Common myeloid progenitor, CD34-positive (primary cell): ENCODE measurements at regions not wholly inside any gene's neighbourhood (a gene's known extent, or its start where the extent isn't known, plus 50 kb on each side); places are given as distances from the start of the nearest gene placed in this dataset.

ENCODE experiments used
- CTCF ChIA-PET: fragments of 350-600 bp; sonication (Branson Sonifier 250); formaldehyde crosslinking; loops from one replicate; lab custom pipeline; 2021; ENCODE audit warnings: antibody characterized with exemption; lab: Charles Lee
- POLR2A ChIA-PET: fragments of 350-600 bp; sonication (Branson Sonifier 250); formaldehyde crosslinking; loops from one replicate; lab custom pipeline; 2021; ENCODE audit warnings: antibody characterized with exemption; lab: Charles Lee
- DNase-seq, 3 donors: peaks; one replicate each; pipeline versions ENCODE4 v3.0.0 to v3.0.0-alpha.2; 2013
- H3K27ac ChIP-seq, 2 experiments: 1 replicate in 1 of 2; 2 replicates in 1 of 2; pipeline ENCODE4 v1.7.0; 2013; ENCODE audit warnings: inconsistent platforms in 2 of 2, low read length in 2 of 2, mild to moderate bottlenecking in 2 of 2, low read depth in 1 of 2, moderate library complexity in 1 of 2; ENCODE audit not compliant: severe bottlenecking in 2 of 2, insufficient read depth in 1 of 2, poor library complexity in 1 of 2
- H3K27me3 ChIP-seq, 5 experiments: replicated peaks in 2 of 5; 1 replicate in 3 of 5; 2 replicates in 2 of 5; pipeline versions ENCODE4 v1.6.1 to v1.7.0; 2013; ENCODE audit warnings: low read length in 4 of 5, mild to moderate bottlenecking in 2 of 5, moderate library complexity in 2 of 5, inconsistent platforms in 1 of 5; ENCODE audit not compliant: insufficient read depth in 5 of 5, control insufficient read depth in 4 of 5
- H3K36me3 ChIP-seq, 4 experiments: 1 replicate in 2 of 4; 2 replicates in 2 of 4; pipeline versions ENCODE4 v1.6.1 to v1.7.0; 2013; ENCODE audit warnings: low read length in 3 of 4, control low read depth in 1 of 4, mild to moderate bottlenecking in 1 of 4; ENCODE audit not compliant: control insufficient read depth in 4 of 4, insufficient read depth in 4 of 4
- H3K4me1 ChIP-seq, 4 experiments: 1 replicate in 3 of 4; 2 replicates in 1 of 4; pipeline versions ENCODE4 v1.6.1 to v1.7.1; 2013; ENCODE audit warnings: low read length in 3 of 4, mild to moderate bottlenecking in 3 of 4, control low read depth in 1 of 4, inconsistent platforms in 1 of 4, moderate library complexity in 1 of 4; ENCODE audit not compliant: control insufficient read depth in 4 of 4, insufficient read depth in 4 of 4; ENCODE audit errors: control extremely low read depth in 1 of 4
- H3K4me3 ChIP-seq, 7 experiments: 1 replicate in 4 of 7; 2 replicates in 3 of 7; pipeline versions ENCODE4 v1.5.1 to v1.7.0; 2013; ENCODE audit warnings: mild to moderate bottlenecking in 7 of 7, low read length in 6 of 7, moderate library complexity in 6 of 7, inconsistent platforms in 2 of 7, low read depth in 2 of 7, control low read depth in 1 of 7; ENCODE audit not compliant: insufficient read depth in 4 of 7, control insufficient read depth in 1 of 7; ENCODE audit errors: extremely low read depth in 1 of 7
- H3K9me3 ChIP-seq, 5 experiments: 1 replicate in 4 of 5; 2 replicates in 1 of 5; pipeline versions ENCODE4 v1.6.1 to v1.7.1; 2013; ENCODE audit warnings: low read length in 4 of 5, mild to moderate bottlenecking in 2 of 5, inconsistent platforms in 1 of 5, low read depth in 1 of 5, moderate library complexity in 1 of 5; ENCODE audit not compliant: control insufficient read depth in 4 of 5, insufficient read depth in 2 of 5; ENCODE audit errors: control extremely low read depth in 1 of 5
- WGBS: methylation state at CpG from one replicate; pipeline ENCODE4 v1.1.5; 2013; ENCODE audit not compliant: insufficient coverage; 5-methylcytosine and 5-hydroxymethylcytosine counted together

DNA sequence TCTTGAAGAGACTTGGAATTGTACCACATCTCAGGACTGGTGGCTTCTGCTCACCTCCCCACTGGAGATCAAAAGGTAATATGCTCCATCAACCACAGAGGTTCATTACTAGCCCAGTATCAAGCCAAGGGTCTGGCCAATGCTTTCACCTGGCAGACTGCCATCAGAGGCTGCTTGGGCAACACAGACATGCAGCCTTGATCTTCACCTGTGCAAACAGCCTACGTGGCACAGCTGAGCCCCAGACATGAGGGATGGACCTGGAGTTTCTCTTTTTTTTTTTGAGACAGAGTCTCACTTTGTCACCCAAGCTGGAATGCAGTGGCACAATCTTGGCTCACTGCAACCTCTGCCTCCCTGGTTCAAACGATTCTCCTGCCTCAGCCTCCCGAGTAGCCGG lies 105.6 kb upstream of the HES1 start:
- Histone ChIP-seq H3K27ac (no peak overlapping the region), H3K27me3 (no peaks in the 10 kb centered on the region), H3K9me3 (peaks cover 0 to 2% (median 0%) of the 10 kb centered on the region in 5 experiments), H3K4me1 (peaks cover 5 to 14% (median 12%) of the 10 kb centered on the region in 4 experiments), H3K4me3 (no peak overlapping the region), H3K36me3 (no peaks in the 10 kb centered on the region)
- ChIA-PET POLR2A (no interaction called here), CTCF (interaction anchor here (1.3 kb wide), 1 partner anchor 20 kb away, joined by 5 read pairs; no protein-coding TSS in a partner anchor)
- WGBS: 69% methylated on average over 2 of the region's 4 CpGs
- no peak for DNase-seq

DNA sequence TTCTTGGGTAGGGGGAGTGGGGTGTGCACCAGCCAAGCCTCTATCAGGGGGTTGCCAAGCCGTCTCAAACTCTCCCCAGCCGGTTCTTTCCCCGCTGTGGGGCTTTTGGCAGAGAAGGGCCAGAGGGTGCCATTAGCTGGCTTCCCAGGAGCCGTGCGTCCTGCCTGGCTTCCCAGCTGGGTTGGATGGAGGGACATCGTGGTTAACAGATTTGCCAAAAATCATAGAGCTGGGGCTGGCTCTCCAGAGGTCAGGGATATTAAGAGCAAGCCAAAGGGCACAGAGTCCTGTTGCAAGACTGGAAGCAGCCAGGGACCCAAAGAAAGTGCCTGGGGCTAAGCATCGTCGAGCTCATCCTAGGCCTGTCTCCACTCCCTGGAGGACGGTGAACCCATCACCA lies 104.6 kb upstream of the HES1 start:
- Histone ChIP-seq H3K36me3 (no peaks in the 10 kb centered on the region), H3K27ac (no peak overlapping the region), H3K27me3 (no peaks in the 10 kb centered on the region), H3K4me1 (peaks cover 5 to 14% (median 12%) of the 10 kb centered on the region in 4 experiments), H3K4me3 (no peak overlapping the region), H3K9me3 (peaks cover 0 to 2% (median 0%) of the 10 kb centered on the region in 5 experiments)
- ChIA-PET CTCF (interaction anchor here (0.6 kb wide), 1 partner anchor 27 kb away, joined by 3 read pairs; no protein-coding TSS in a partner anchor), POLR2A (no interaction called here)
- 97% methylated on average over 9 of the region's 9 CpGs for WGBS
- DNase-seq: no peak

DNA sequence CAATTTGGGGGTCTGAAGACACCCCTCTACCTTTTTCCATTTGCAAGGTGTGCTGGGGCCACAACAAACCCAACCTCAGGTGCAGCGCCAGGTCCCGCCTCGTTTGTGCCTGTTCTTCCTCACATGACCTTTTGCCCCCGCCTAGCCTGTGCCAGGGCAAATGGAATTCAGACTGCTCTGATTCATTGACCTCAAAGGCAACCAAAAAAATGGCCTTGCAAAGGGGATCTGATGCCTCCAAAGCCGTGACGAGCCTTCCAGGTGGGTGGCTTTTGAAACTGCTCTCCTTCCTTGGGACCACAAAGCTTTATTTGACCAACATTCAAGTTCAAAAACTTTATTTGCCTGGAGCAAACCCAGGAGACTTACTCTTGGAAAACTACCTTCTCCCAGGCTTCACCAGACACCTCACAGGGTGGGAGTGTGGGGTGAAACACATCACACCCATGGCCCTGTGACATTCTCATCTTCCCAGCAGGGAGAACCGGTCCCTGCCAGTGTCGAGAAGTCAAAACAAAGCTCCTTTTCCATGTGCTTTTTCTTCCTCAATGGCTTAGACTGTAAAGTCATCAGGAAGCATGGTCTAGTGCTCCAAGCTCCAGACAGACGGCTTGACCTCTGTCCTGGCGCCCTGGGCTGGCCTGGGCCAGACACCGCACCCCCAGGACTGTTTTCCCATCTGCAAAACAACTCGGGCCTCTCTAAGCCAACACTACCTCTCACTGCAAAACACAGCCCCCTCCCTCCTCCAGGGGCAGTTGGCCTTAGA lies 103.9 kb upstream of the HES1 start:
- Histone ChIP-seq H3K27me3 (no peaks in the 10 kb centered on the region), H3K27ac (no peak overlapping the region), H3K9me3 (peaks cover 0 to 2% (median 0%) of the 10 kb centered on the region in 5 experiments), H3K4me1 (peaks cover 5 to 14% (median 12%) of the 10 kb centered on the region in 4 experiments), H3K4me3 (no peak overlapping the region), H3K36me3 (no peaks in the 10 kb centered on the region)
- 97% methylated on average over 12 of the region's 12 CpGs for WGBS
- ChIA-PET CTCF (interaction anchor here (1.5 kb wide), 1 partner anchor 18 kb away, joined by 4 read pairs; no protein-coding TSS in a partner anchor), POLR2A (no interaction called here)
- DNase-seq: no peak

DNA sequence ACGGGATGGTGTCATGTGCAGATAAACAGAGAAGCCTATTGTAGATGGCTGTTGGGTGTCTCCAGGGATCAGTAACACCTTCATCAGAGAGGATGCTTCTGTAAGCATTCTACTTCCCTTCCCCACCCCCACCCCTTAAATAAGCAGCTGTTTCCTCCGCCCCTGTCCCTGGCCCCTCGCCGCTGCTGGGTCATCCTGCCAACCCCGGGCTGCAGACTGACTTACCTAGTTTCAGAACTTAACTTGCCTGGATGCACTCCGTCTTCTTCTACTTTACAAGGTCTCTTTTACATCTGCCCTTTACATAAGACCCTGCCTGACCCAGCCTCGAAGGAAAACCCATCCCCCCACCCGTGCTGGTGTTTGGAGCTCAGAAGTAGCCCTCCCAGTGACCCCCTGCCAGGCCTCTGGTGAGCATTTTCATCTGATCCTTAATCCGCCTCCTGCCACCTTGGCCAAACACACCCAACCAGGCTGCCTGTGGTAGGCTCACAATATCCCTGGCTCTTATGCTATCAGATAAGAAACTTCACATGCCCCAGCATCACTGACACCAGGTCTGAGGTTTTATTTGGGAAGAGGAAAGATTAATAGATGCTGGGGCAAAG lies 103.0 kb upstream of the HES1 start:
- CTCF ChIA-PET: interaction anchor here (1.5 kb wide), 1 partner anchor 17 kb away, joined by 4 read pairs; no protein-coding TSS in a partner anchor
- 18% methylated on average over 7 of the region's 9 CpGs for WGBS
- peak overlapping the region in 1 of 7 experiments; percentile 24 for H3K4me3 ChIP-seq
- no peaks in the 10 kb centered on the region for H3K36me3 ChIP-seq
- H3K9me3 ChIP-seq: peaks cover 0 to 2% (median 0%) of the 10 kb centered on the region in 5 experiments
- peaks cover 5 to 14% (median 12%) of the 10 kb centered on the region in 4 experiments for H3K4me1 ChIP-seq
- POLR2A ChIA-PET: no interaction called here
- DNase-seq: peak; percentile 22 to 89 (median 84)
- no peaks in the 10 kb centered on the region for H3K27me3 ChIP-seq
- no peak overlapping the region for H3K27ac ChIP-seq

DNA sequence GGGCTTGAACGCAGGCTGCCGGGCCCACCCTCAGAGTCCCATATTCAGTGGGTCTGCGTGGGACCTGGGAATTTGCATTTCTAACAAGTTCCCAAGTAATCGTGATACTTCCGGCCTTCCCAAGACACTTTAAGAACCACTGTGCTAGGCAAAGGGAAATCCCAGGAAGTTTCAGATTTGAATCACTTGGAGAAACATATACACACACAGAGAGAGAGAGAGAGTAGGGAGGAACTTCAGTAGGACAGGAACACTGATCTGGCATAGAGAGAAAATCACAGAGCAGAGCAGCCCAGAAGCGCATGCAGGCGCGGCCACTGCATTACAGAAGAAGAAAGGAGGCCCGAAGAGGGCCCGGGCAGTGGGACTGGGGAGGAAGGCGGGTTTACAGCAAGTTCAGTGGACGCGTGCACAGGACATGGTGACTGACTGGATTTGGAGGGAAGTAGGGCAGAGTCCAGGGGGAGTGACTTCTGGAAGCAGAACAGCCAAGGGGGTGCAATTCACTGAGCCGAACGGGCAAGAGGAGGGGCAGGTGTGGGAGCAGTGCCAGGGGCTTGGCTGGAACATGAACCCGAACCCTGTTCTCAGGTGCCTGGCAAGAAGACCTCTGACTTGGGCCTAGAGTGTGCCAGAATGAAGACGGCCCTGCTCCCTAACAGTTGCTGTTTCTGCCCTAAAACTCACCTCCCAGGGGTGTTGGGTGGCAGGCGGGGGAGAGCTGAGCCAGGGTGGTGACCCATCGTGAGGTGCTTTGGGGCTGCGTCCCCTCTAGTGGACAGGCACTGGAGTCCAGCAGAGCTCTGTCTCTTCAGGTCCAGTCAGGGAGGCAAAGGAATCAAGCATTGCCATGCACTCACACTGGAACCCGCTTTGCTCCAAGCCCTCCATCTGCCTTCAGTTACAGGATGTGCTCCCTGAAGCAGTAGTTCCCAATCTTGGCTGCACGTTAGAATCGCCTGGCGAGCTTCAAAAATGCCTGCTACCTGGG lies 101.3 kb upstream of the HES1 start:
- no peak overlapping the region for H3K27ac ChIP-seq
- DNase-seq: no peak
- 98% methylated on average over 19 of the region's 24 CpGs for WGBS
- H3K9me3 ChIP-seq: no peaks in the 10 kb centered on the region
- H3K36me3 ChIP-seq: no peaks in the 10 kb centered on the region
- CTCF ChIA-PET: interaction anchor here (0.6 to 0.7 kb wide), 2 partner anchors 10 to 301 kb away, joined by 3 read pairs; no protein-coding TSS in a partner anchor
- no peak overlapping the region for H3K4me3 ChIP-seq
- no peaks in the 10 kb centered on the region for H3K27me3 ChIP-seq
- POLR2A ChIA-PET: no interaction called here
- peaks cover 5 to 14% (median 12%) of the 10 kb centered on the region in 4 experiments for H3K4me1 ChIP-seq

DNA sequence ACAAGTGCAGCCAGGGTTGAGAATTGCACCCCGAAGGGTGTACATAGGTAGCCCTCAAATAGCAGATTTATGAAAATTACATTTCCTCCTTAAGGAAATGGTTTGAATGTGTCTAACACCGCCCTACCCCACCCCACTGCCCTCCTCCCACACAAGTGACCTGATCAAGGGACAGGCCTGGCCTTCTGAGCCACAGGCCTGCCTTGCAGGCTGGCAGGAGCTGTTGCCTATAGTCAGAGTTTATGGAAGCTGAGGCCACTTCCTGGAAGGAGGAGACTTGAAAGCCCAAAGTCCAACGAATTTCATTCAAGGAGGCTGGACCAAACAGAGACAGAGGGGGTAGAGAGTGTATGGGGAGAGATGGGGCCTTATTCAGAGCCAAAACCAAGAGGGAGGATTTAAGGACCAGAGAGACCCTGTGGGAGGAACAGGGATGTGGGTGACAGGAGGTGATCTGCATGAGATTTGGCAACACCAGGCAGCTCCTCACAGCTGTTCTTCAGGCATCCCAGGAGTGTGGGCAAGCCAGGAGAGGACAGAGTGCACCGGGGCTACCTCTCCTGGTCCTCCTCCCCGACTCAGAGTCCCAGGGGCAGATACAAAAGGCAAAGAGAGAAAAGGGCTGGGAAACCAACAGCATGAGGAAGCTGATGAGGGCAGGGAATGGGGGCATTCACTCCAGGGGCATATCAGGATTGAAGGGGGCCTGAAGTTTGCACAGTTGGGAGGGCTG lies 100.4 kb upstream of the HES1 start:
- Histone ChIP-seq H3K9me3 (no peaks in the 10 kb centered on the region), H3K4me3 (no peak overlapping the region), H3K36me3 (no peaks in the 10 kb centered on the region), H3K4me1 (peaks cover 5 to 14% (median 12%) of the 10 kb centered on the region in 4 experiments), H3K27ac (no peak overlapping the region), H3K27me3 (no peaks in the 10 kb centered on the region)
- POLR2A ChIA-PET: no interaction called here
- WGBS: 84% methylated on average over 3 of the region's 5 CpGs
- DNase-seq: no peak
- CTCF ChIA-PET: no interaction called here
